ENCODE measurements at regions not wholly inside any gene's neighbourhood (a gene's known extent, or its start where the extent isn't known, plus 50 kb on each side); places are given as distances from the start of the nearest gene placed in this dataset.

- no peak overlapping the region for H3K4me3 Mint-ChIP-seq (ENCODE audit: unreplicated experiment)
- no peaks in the 10 kb centered on the region for H3K9me3 Mint-ChIP-seq (ENCODE audit: low read depth)
- H3K36me3 Mint-ChIP-seq (ENCODE audit: low read depth), result no peaks in the 10 kb centered on the region
- H3K4me1 Mint-ChIP-seq (ENCODE audit: low read depth), result peaks cover 13% of the 10 kb centered on the region
- H3K27ac Mint-ChIP-seq (ENCODE audit: unreplicated experiment), result no peak overlapping the region
- DNase-seq (ENCODE audit: low spot score), result no peak
- TF ChIP-seq CTCF (IDR thresholded peaks at IDR 0.05), result no peak
- H3K27me3 Mint-ChIP-seq (ENCODE audit: low read depth), result no peaks in the 10 kb centered on the region
These were observed 89.5 kb upstream of the TRPC3 start for GRCh38 chr4:122041312-122041711.

- Mint-ChIP-seq H3K4me3 (ENCODE audit: unreplicated experiment) (no peak overlapping the region), H3K36me3 (ENCODE audit: low read depth) (peaks cover 2% of the 10 kb centered on the region), H3K9me3 (ENCODE audit: low read depth) (no peaks in the 10 kb centered on the region), H3K4me1 (ENCODE audit: low read depth) (no peaks in the 10 kb centered on the region), H3K27ac (ENCODE audit: unreplicated experiment) (no peak overlapping the region), H3K27me3 (ENCODE audit: low read depth) (peaks cover 5% of the 10 kb centered on the region)
- DNase-seq (ENCODE audit: low spot score), result no peak
- no peak for TF ChIP-seq CTCF (IDR thresholded peaks at IDR 0.05)
These were observed 87.0 kb upstream of the TRPC3 start for GRCh38 chr4:122038896-122039295.

- peaks cover 15% of the 10 kb centered on the region for H3K27me3 Mint-ChIP-seq (ENCODE audit: low read depth)
- DNase-seq (ENCODE audit: low spot score), result no peak
- no peak overlapping the region for H3K4me3 Mint-ChIP-seq (ENCODE audit: unreplicated experiment)
- TF ChIP-seq CTCF (IDR thresholded peaks at IDR 0.05), result no peak
- peaks cover 27% of the 10 kb centered on the region for H3K9me3 Mint-ChIP-seq (ENCODE audit: low read depth)
- H3K27ac Mint-ChIP-seq (ENCODE audit: unreplicated experiment), result no peak overlapping the region
- no peaks in the 10 kb centered on the region for H3K4me1 Mint-ChIP-seq (ENCODE audit: low read depth)
- H3K36me3 Mint-ChIP-seq (ENCODE audit: low read depth), result peaks cover 13% of the 10 kb centered on the region
These were observed 82.8 kb upstream of the TRPC3 start for GRCh38 chr4:122034619-122035018.

- no peak overlapping the region for H3K27ac Mint-ChIP-seq (ENCODE audit: unreplicated experiment)
- TF ChIP-seq CTCF (IDR thresholded peaks at IDR 0.05), result no peak
- DNase-seq (ENCODE audit: low spot score), result no peak
- H3K4me3 Mint-ChIP-seq (ENCODE audit: unreplicated experiment), result no peak overlapping the region
- H3K4me1 Mint-ChIP-seq (ENCODE audit: low read depth), result no peaks in the 10 kb centered on the region
- H3K9me3 Mint-ChIP-seq (ENCODE audit: low read depth), result peaks cover 35% of the 10 kb centered on the region
- H3K27me3 Mint-ChIP-seq (ENCODE audit: low read depth), result peaks cover 14% of the 10 kb centered on the region
- H3K36me3 Mint-ChIP-seq (ENCODE audit: low read depth), result peaks cover 12% of the 10 kb centered on the region
These were observed 75.3 kb upstream of the TRPC3 start for GRCh38 chr4:122027203-122027602.

GRCh38 chr4:122017296-122017695, 65.4 kb upstream of the TRPC3 start:
- Mint-ChIP-seq H3K36me3 (ENCODE audit: low read depth) (no peaks in the 10 kb centered on the region), H3K27ac (ENCODE audit: unreplicated experiment) (no peak overlapping the region), H3K9me3 (ENCODE audit: low read depth) (peaks cover 3% of the 10 kb centered on the region), H3K27me3 (ENCODE audit: low read depth) (peaks cover 26% of the 10 kb centered on the region), H3K4me3 (ENCODE audit: unreplicated experiment) (no peak overlapping the region), H3K4me1 (ENCODE audit: low read depth) (no peaks in the 10 kb centered on the region)
- no peak for TF ChIP-seq CTCF (IDR thresholded peaks at IDR 0.05)
- DNase-seq (ENCODE audit: low spot score), result no peak
